HepG2 (cell line): ENCODE measurements at regions not wholly inside any gene's neighbourhood (a gene's known extent, or its start where the extent isn't known, plus 50 kb on each side); places are given as distances from the start of the nearest gene placed in this dataset.

Experiments used
- ATAC-seq: fragments of 200-7000 bp; cut with Tn5 transposase; 3 replicates; pipeline ENCODE4 v1.9.1; 2020; ENCODE audit warnings: mild to moderate bottlenecking, moderate library complexity
- BruUV-seq: library from RNA; stranded (reverse); fragments of 400-500 nt; replicated peaks from 2 replicates; lab custom pipeline; 2021; lab: Mats Ljungman, UMichigan
- CTCF ChIA-PET: fragments of 300-600 bp; formaldehyde crosslinking; extraction: SDS; loops from one replicate; lab custom pipeline; 2021; ENCODE audit warnings: low total read pairs, inconsistent platforms, low intra/inter-chr PET ratio; lab: Yijun Ruan, JAX
- POLR2A ChIA-PET: fragments of 350-600 bp; sonication (Branson Sonifier 250); formaldehyde crosslinking; loops from one replicate; lab custom pipeline; 2020; ENCODE audit warnings: antibody characterized with exemption, inconsistent platforms; lab: Yijun Ruan, JAX
- DNase-seq: peaks from one replicate; pipeline ENCODE4 v3.0.0-alpha.2; 2015; ENCODE audit warnings: low spot score
- FAIRE-seq: peaks from 3 replicates; lab custom pipeline; 2011; peaks lifted over from hg19 to GRCh38; lab: Jason Lieb, UNC
- H2AFZ ChIP-seq: one replicate; pipeline ENCODE4 v1.6.1; 2011; ENCODE audit warnings: low read length, inconsistent platforms
- H3K27ac ChIP-seq: fragments of 300-600 bp; 3 replicates; pipeline ENCODE4 v1.8.0; 2011; ENCODE audit warnings: mixed run types, mild to moderate bottlenecking, mixed read lengths, low read length, inconsistent platforms; ENCODE audit not compliant: insufficient read depth; ENCODE audit errors: extremely low read length
- H3K27me3 ChIP-seq, 2 experiments: fragments of 200-600 bp in 1 of 2; 2 replicates in 1 of 2; 3 replicates in 1 of 2; pipeline versions ENCODE4 v1.6.0 to v1.8.0; 2011; ENCODE audit warnings: low read length in 2 of 2, mild to moderate bottlenecking in 2 of 2, moderate library complexity in 2 of 2, inconsistent platforms in 1 of 2; ENCODE audit not compliant: insufficient read depth in 2 of 2, control insufficient read depth in 1 of 2
- H3K36me3 ChIP-seq, 2 experiments: fragments of 200-600 bp in 1 of 2; replicated peaks in 1 of 2; 2 replicates in 1 of 2; 3 replicates in 1 of 2; pipeline versions ENCODE4 v1.5.1 to v1.8.0; 2011; ENCODE audit warnings: low read length in 2 of 2, inconsistent platforms in 1 of 2; ENCODE audit not compliant: insufficient read depth in 2 of 2, control insufficient read depth in 1 of 2
- H3K4me1 ChIP-seq: 2 replicates; pipeline ENCODE4 v1.5.1; 2012; ENCODE audit warnings: low read length, inconsistent platforms; ENCODE audit not compliant: insufficient read depth
- H3K4me2 ChIP-seq: 2 replicates; pipeline ENCODE4 v1.6.0; 2011; ENCODE audit warnings: low read depth, low read length, inconsistent platforms
- H3K4me3 ChIP-seq, 3 experiments: fragments of 200-600 bp in 1 of 3; sonication (generic), shearing (Covaris generic) in 1 of 3; replicated peaks in 1 of 3; 2 replicates each; pipeline ENCODE4 v1.5.1; 2011 to 2016; ENCODE audit warnings: low read length in 3 of 3, inconsistent platforms in 2 of 3, low read depth in 2 of 3, mild to moderate bottlenecking in 2 of 3, control low read depth in 1 of 3, mixed read lengths in 1 of 3; ENCODE audit not compliant: insufficient read depth in 1 of 3
- H3K79me2 ChIP-seq: one replicate; pipeline ENCODE4 v1.6.1; 2011; ENCODE audit warnings: low read length, inconsistent platforms; ENCODE audit not compliant: insufficient read depth
- H3K9ac ChIP-seq: 2 replicates; pipeline ENCODE4 v1.6.0; 2011; ENCODE audit warnings: mild to moderate bottlenecking, low read depth, low read length, inconsistent platforms; ENCODE audit not compliant: insufficient read depth
- H3K9me3 ChIP-seq: 2 replicates; pipeline ENCODE4 v1.5.1; 2012; ENCODE audit warnings: mild to moderate bottlenecking, low read length
- H4K20me1 ChIP-seq: 2 replicates; pipeline ENCODE4 v1.6.0; 2011; ENCODE audit warnings: inconsistent platforms, mild to moderate bottlenecking, low read length, moderate library complexity; ENCODE audit not compliant: insufficient read depth
- CBX2 ChIP-seq, 2 experiments: fragments of 200-600 bp in 1 of 2; sonication (generic); formaldehyde crosslinking in 1 of 2; IDR thresholded peaks; 2 replicates each; pipeline versions ENCODE4 v1.7.0 to v1.8.1; 2018 to 2022; ENCODE audit warnings: low read depth in 2 of 2, low read length in 1 of 2, mild to moderate bottlenecking in 1 of 2, missing genetic modification reagents in 1 of 2
- HMGA1 ChIP-seq: sonication (generic); formaldehyde crosslinking; conservative IDR thresholded peaks from 2 replicates; pipeline ENCODE4 v1.4.0; 2020; ENCODE audit warnings: missing genetic modification reagents
- KDM3A ChIP-seq: IDR thresholded peaks from 2 replicates; pipeline ENCODE4 v1.6.1; 2018; ENCODE audit warnings: low read depth, missing compliant biosample characterization
- KDM5A ChIP-seq: fragments of 200-600 bp; sonication (generic); IDR thresholded peaks from 2 replicates; pipeline ENCODE4 v1.7.0; 2018; ENCODE audit warnings: antibody characterized with exemption, mild to moderate bottlenecking, low read length, borderline replicate concordance
- PAF1 ChIP-seq: IDR thresholded peaks from 2 replicates; pipeline ENCODE4 v1.6.1; 2016; ENCODE audit warnings: missing genetic modification reagents, missing compliant biosample characterization
- SIX4 ChIP-seq: sonication (generic); formaldehyde crosslinking; IDR thresholded peaks from 2 replicates; pipeline ENCODE4 v1.4.0; 2020; ENCODE audit warnings: missing genetic modification reagents
- ZFAT ChIP-seq: sonication (generic); formaldehyde crosslinking; conservative IDR thresholded peaks from 2 replicates; pipeline ENCODE4 v1.8.1; 2023; ENCODE audit warnings: missing genetic modification reagents, inconsistent platforms
- ZFP36L1 ChIP-seq: sonication (generic); formaldehyde crosslinking; IDR thresholded peaks from 2 replicates; pipeline ENCODE4 v1.8.0; 2022; ENCODE audit warnings: mild to moderate bottlenecking, missing genetic modification reagents, moderate library complexity
- ZFYVE20 ChIP-seq: sonication (generic); formaldehyde crosslinking; IDR thresholded peaks from 2 replicates; pipeline ENCODE4 v1.8.0; 2023; ENCODE audit warnings: low read depth, mild to moderate bottlenecking, moderate library complexity, missing genetic modification reagents, borderline replicate concordance
- ZMYM3 ChIP-seq: sonication (generic); formaldehyde crosslinking; IDR thresholded peaks from 2 replicates; pipeline ENCODE4 v1.5.1; 2020; ENCODE audit warnings: mild to moderate bottlenecking, missing genetic modification reagents
- ZNF264 ChIP-seq: sonication (generic); formaldehyde crosslinking; IDR thresholded peaks from 2 replicates; pipeline ENCODE4 v1.4.0; 2020; ENCODE audit warnings: missing genetic modification reagents
- ZNF562 ChIP-seq: sonication (generic); formaldehyde crosslinking; IDR thresholded peaks from 2 replicates; pipeline ENCODE4 v1.8.0; 2022; ENCODE audit warnings: missing genetic modification reagents, borderline replicate concordance
- ZNF670 ChIP-seq: sonication (generic); formaldehyde crosslinking; IDR thresholded peaks from 2 replicates; pipeline ENCODE4 v1.8.0; 2022; ENCODE audit warnings: mild to moderate bottlenecking, missing genetic modification reagents, borderline replicate concordance
- ZNF747 ChIP-seq: sonication (generic); formaldehyde crosslinking; IDR thresholded peaks from 2 replicates; pipeline ENCODE4 v1.8.1; 2023; ENCODE audit warnings: missing genetic modification reagents, mild to moderate bottlenecking, borderline replicate concordance
- WGBS: methylation state at CpG from one replicate; pipeline ENCODE4 v1.1.6; 2017; ENCODE audit warnings: low lambda C conversion rate; 5-methylcytosine and 5-hydroxymethylcytosine counted together
- in situ Hi-C: cut with HindIII; loops from 2 replicates; pipeline ENCODE4 v1.10.0; 2017; ENCODE audit warnings: low pct_unique_long_range_greater_than_20kb; ENCODE audit not compliant: extremely low pct_ligation_motif_present
- intact Hi-C: fragments of 100-400 bp; cut with micrococcal nuclease; formaldehyde crosslinking; loops from one replicate; pipeline ENCODE4 v1.10.0; 2022; ENCODE audit not compliant: unreplicated experiment
- TF ChIP-seq, protein P1 (sequence below): sonication (generic); formaldehyde crosslinking; IDR thresholded peaks from 2 replicates; pipeline ENCODE4 v1.4.0; 2020; ENCODE audit warnings: mild to moderate bottlenecking, missing genetic modification reagents
- TF ChIP-seq, protein P2 (sequence below): IDR thresholded peaks from 2 replicates; pipeline ENCODE4 v1.6.1; 2016; ENCODE audit warnings: mild to moderate bottlenecking
- TF ChIP-seq, protein P3 (sequence below): sonication (generic); formaldehyde crosslinking; IDR thresholded peaks from 2 replicates; pipeline ENCODE4 v1.5.0; 2020; ENCODE audit warnings: mild to moderate bottlenecking, missing genetic modification reagents, borderline replicate concordance
- TF ChIP-seq, protein P4 (sequence below): IDR thresholded peaks from 2 replicates; pipeline ENCODE4 v1.6.1; 2016; ENCODE audit warnings: missing biosample characterization, missing genetic modification reagents, low read depth

DNA sequence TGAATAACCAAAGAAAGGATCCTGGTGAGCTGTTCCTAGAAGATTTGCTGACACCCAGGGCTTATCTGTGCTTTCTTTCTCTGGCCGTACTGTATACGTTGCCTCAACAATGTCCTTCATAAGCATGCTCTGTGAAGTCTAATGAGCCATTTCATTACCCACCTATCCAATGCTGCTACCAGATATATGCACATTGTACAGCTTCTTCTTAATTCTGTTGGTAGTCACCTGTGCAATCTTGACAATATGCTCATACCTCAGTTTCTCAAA lies 731.8 kb upstream of the NCAM2 start (continued):
- TF ChIP-seq, protein P1, sequence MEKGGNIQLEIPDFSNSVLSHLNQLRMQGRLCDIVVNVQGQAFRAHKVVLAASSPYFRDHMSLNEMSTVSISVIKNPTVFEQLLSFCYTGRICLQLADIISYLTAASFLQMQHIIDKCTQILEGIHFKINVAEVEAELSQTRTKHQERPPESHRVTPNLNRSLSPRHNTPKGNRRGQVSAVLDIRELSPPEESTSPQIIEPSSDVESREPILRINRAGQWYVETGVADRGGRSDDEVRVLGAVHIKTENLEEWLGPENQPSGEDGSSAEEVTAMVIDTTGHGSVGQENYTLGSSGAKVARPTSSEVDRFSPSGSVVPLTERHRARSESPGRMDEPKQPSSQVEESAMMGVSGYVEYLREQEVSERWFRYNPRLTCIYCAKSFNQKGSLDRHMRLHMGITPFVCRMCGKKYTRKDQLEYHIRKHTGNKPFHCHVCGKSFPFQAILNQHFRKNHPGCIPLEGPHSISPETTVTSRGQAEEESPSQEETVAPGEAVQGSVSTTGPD (CRISPR knock-in tag), result no peak
- TF ChIP-seq, protein P2, sequence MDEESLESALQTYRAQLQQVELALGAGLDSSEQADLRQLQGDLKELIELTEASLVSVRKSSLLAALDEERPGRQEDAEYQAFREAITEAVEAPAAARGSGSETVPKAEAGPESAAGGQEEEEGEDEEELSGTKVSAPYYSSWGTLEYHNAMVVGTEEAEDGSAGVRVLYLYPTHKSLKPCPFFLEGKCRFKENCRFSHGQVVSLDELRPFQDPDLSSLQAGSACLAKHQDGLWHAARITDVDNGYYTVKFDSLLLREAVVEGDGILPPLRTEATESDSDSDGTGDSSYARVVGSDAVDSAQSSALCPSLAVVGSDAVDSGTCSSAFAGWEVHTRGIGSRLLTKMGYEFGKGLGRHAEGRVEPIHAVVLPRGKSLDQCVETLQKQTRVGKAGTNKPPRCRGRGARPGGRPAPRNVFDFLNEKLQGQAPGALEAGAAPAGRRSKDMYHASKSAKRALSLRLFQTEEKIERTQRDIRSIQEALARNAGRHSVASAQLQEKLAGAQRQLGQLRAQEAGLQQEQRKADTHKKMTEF (CRISPR knock-in tag), result no peak
- TF ChIP-seq KDM5A, result no peak
- TF ChIP-seq SIX4 (CRISPR knock-in tag), result no peak
- TF ChIP-seq ZNF747 (CRISPR knock-in tag), result no peak
- no peak for TF ChIP-seq PAF1
- no peak for TF ChIP-seq ZFP36L1
- TF ChIP-seq, all 625 proteins: peak for 0

DNA sequence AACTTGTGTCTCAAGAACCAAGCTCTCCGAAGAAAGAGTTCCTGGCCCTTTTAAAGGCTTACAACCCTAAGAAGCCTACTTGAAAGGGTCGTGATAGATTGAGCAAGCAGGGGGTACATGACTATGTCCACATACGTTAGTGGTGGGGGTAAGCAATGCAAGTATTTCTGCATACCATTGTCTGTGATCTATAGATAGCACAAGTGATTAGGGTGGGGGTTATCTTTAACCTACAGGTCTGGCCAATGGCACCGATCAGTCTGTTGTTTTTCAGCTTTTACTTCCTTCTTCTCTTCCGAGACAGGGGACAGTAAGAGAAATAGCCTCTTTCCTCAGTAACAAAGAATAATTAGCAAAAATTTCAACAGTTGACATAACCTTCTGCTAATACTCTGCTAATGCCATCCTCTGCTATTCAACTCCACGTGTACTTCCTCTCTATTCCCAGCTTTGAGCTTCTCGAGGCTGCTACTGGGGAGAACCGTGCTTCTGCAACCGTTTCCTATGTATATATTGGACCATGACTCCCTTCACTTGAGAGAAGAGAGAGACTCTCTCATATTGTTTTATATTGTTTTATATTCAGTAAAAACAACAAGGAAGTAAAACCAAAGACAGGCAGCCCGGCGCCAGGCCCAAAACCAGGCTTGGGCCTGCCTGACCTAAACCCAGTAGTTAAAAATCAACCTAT lies 727.7 kb upstream of the NCAM2 start:
- Histone ChIP-seq H3K36me3 (no peaks in the 10 kb centered on the region), H3K27ac (no peak overlapping the region), H3K4me3 (no peak overlapping the region), H3K9ac (no peak overlapping the region), H3K79me2 (no peaks in the 10 kb centered on the region), H3K4me2 (no peak overlapping the region), H3K4me1 (no peaks in the 10 kb centered on the region), H4K20me1 (no peaks in the 10 kb centered on the region), H3K27me3 (no peaks in the 10 kb centered on the region), H3K9me3 (peaks cover 84% of the 10 kb centered on the region), H2AFZ (no peak overlapping the region)
- FAIRE-seq, result no peak
- DNase-seq, result no peak
- 33% methylated on average over 11 of the region's 11 CpGs for WGBS
- ChIA-PET POLR2A (no interaction called here), CTCF (no interaction called here)
- intact Hi-C loops, result no loop called here
- BruUV-seq, result no TSS peak
- ATAC-seq, result no peak
- in situ Hi-C loops, result no loop called here
- TF ChIP-seq, protein P3, sequence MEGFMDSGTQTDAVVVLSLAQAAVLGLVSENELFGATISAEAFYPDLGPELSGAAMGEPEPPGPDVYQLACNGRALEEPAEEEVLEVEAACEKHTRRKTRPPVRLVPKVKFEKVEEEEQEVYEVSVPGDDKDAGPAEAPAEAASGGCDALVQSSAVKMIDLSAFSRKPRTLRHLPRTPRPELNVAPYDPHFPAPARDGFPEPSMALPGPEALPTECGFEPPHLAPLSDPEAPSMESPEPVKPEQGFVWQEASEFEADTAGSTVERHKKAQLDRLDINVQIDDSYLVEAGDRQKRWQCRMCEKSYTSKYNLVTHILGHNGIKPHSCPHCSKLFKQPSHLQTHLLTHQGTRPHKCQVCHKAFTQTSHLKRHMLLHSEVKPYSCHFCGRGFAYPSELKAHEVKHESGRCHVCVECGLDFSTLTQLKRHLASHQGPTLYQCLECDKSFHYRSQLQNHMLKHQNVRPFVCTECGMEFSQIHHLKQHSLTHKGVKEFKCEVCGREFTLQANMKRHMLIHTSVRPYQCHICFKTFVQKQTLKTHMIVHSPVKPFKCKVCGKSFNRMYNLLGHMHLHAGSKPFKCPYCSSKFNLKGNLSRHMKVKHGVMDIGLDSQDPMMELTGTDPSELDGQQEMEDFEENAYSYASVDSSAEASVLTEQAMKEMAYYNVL (CRISPR knock-in tag), result no peak
- TF ChIP-seq ZNF264 (CRISPR knock-in tag) (no peak), ZFAT (CRISPR knock-in tag) (no peak), CBX2 (IDR thresholded peaks at IDR 0.05; ENCODE audit: low read depth, low read length) (no peak), CBX2 (CRISPR knock-in tag; IDR thresholded peaks at IDR 0.05; ENCODE audit: low read depth) (no peak), ZNF562 (CRISPR knock-in tag) (no peak), ZNF670 (CRISPR knock-in tag) (no peak), HMGA1 (CRISPR knock-in tag) (no peak), ZMYM3 (CRISPR knock-in tag) (no peak), KDM3A (CRISPR knock-in tag) (no peak), ZFYVE20 (CRISPR knock-in tag) (no peak)
- TF ChIP-seq, protein P4, sequence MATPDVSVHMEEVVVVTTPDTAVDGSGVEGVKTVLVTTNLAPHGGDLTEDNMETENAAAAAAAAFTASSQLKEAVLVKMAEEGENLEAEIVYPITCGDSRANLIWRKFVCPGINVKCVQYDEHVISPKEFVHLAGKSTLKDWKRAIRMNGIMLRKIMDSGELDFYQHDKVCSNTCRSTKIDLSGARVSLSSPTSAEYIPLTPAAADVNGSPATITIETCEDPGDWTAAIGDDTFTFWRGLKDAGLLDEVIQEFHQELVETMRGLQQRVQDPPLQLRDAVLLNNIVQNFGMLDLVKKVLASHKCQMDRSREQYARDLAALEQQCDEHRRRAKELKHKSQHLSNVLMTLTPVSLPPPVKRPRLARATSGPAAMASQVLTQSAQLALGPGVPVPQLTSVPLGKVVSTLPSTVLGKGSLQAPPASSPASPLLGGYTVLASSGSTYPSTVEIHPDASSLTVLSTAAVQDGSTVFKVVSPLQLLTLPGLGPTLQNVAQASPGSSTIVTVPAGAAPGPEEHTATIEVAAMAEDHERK (CRISPR knock-in tag), result no peak
